ENCODE measurements at regions not wholly inside any gene's neighbourhood (a gene's known extent, or its start where the extent isn't known, plus 50 kb on each side); places are given as distances from the start of the nearest gene placed in this dataset.

DNA sequence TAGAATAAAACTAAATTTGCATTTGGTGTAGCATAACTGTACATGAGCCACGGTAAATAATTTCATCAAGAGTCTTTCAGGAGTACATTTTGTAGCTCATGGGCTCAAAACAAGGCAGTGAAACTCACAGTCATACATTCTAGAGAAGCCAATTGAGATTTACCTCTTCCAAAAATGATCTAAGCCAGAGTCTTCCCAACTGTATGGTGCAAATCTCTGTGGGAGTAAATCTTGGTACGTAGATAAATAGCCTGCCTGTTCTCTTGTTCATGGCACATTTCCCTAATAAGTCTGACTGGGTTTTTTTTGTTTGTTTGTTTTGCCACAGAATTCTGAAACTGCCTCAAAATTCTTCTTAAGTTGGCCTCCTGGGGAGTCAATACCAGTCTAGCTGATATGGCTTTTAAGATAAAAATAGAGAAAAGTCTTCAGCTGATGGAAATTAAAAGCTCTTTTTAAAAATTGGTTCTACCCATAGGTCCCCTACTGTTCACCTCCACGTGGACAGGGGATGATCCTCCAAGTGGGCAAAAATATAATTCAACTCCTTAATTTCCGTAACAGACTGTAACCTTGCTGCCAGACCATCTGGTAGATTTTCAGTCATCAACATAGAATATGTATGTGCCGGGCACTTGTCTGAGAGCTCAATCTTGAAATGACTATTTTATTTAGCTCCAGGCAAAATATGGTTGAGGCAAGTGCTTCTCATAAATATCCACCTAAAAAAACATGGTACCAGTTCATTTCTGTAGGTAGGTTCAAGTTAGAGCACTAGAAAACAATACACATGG is 365.4 kb downstream of the PDHA2 start:
- TF ChIP-seq, protein P1, sequence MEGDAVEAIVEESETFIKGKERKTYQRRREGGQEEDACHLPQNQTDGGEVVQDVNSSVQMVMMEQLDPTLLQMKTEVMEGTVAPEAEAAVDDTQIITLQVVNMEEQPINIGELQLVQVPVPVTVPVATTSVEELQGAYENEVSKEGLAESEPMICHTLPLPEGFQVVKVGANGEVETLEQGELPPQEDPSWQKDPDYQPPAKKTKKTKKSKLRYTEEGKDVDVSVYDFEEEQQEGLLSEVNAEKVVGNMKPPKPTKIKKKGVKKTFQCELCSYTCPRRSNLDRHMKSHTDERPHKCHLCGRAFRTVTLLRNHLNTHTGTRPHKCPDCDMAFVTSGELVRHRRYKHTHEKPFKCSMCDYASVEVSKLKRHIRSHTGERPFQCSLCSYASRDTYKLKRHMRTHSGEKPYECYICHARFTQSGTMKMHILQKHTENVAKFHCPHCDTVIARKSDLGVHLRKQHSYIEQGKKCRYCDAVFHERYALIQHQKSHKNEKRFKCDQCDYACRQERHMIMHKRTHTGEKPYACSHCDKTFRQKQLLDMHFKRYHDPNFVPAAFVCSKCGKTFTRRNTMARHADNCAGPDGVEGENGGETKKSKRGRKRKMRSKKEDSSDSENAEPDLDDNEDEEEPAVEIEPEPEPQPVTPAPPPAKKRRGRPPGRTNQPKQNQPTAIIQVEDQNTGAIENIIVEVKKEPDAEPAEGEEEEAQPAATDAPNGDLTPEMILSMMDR (conservative IDR thresholded peaks at IDR 0.05) = no peak
- TF ChIP-seq ZFX (IDR thresholded peaks at IDR 0.05) = no peak
